ENCODE measurements at regions not wholly inside any gene's neighbourhood (a gene's known extent, or its start where the extent isn't known, plus 50 kb on each side); places are given as distances from the start of the nearest gene placed in this dataset.

GRCh38 chr7:70935311-70935710 lies 196.6 kb upstream of the GALNT17 start:
- no peak for TF ChIP-seq EZH2 (IDR thresholded peaks at IDR 0.05; ENCODE audit: insufficient read depth, poor library complexity, severe bottlenecking)
- TF ChIP-seq EZH2phosphoT487 (IDR thresholded peaks at IDR 0.05; ENCODE audit: insufficient read depth, low read depth): no peak

Data from GM23248 (cell line).